ENCODE measurements at regions not wholly inside any gene's neighbourhood (a gene's known extent, or its start where the extent isn't known, plus 50 kb on each side); places are given as distances from the start of the nearest gene placed in this dataset.

DNA sequence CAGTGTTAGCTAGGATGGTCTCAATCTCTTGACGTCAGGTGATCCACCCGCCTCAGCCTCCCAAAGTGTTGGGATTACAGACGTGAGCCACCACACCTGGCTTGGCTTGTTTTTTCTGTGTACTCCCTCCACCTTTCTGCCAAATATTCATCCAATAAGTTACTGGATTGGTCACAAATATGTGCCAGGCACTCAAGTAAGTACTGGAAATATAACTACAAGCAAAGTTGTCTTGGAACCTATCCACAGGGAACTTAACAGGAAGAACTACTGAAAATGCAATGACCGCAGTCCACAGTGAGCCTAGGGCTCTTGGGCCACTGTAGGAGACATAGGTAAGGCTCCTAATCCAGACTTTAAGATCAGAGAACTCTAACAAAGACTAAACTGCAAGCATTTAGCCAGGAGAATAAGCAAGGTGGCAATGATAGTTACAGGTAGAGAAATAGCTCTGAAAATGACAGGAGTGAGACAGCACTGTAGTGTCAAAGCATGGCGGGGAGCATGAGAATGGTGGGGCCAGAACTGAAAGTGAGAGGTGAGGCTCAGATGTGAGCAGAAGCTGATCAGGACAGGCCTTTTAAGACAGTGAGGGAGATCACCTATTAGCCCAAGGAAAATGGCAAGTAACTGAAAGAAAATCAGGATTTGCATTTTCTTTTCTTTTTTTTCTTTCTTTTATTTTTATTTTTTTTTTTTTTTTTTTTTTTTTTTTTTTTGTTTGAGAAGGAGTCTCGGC, 252.1 kb downstream of the RBM43 start:
- no peaks in the 10 kb centered on the region for H3K9me3 Mint-ChIP-seq
- no peak overlapping the region for H3K4me3 Mint-ChIP-seq
- H3K27me3 Mint-ChIP-seq (ENCODE audit: low read depth): no peaks in the 10 kb centered on the region
- H3K36me3 Mint-ChIP-seq: no peaks in the 10 kb centered on the region
- no peak for DNase-seq (ENCODE audit: low spot score in 2 of 2, unreplicated experiment in 2 of 2)
- H3K4me1 Mint-ChIP-seq: peaks cover 25% of the 10 kb centered on the region
- no peak overlapping the region for H3K27ac Mint-ChIP-seq
- TF ChIP-seq CTCF (IDR thresholded peaks at IDR 0.05; ENCODE audit: unreplicated experiment): no peak

DNA sequence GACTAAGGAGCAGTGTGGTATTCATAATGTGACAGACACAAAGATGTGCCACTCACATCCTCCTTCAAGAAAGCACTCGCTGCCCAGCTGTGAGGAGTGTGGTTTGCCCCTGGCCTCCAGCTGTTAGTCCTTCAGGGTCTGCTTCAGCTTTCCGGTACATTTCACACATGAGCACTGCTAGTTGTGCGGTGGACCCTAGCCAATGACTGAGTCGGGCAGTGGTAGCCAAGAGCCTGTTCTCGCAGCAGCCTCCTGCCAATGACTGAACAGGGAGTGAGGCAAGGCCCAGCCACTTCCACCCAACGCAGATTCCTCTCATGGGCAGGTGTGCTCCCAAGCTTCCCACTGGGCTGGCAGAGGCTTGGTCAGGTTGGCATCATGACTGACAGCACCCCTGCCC, 254.3 kb downstream of the RBM43 start:
- no peaks in the 10 kb centered on the region for H3K27me3 Mint-ChIP-seq (ENCODE audit: low read depth)
- no peaks in the 10 kb centered on the region for H3K9me3 Mint-ChIP-seq
- no peak for DNase-seq (ENCODE audit: low spot score in 2 of 2, unreplicated experiment in 2 of 2)
- H3K27ac Mint-ChIP-seq: no peak overlapping the region
- peaks cover 24% of the 10 kb centered on the region for H3K4me1 Mint-ChIP-seq
- no peak for TF ChIP-seq CTCF (IDR thresholded peaks at IDR 0.05; ENCODE audit: unreplicated experiment)
- H3K36me3 Mint-ChIP-seq: no peaks in the 10 kb centered on the region
- H3K4me3 Mint-ChIP-seq: no peak overlapping the region

- Mint-ChIP-seq H3K27me3 (ENCODE audit: low read depth) (no peaks in the 10 kb centered on the region), H3K36me3 (no peaks in the 10 kb centered on the region), H3K27ac (no peak overlapping the region), H3K4me1 (peaks cover 31% of the 10 kb centered on the region), H3K4me3 (no peak overlapping the region), H3K9me3 (no peaks in the 10 kb centered on the region)
- no peak for DNase-seq (ENCODE audit: low spot score in 2 of 2, unreplicated experiment in 2 of 2)
- TF ChIP-seq CTCF (IDR thresholded peaks at IDR 0.05; ENCODE audit: unreplicated experiment): no peak
Measured at GRCh38 chr2:151002959-151003600, 258.6 kb downstream of the RBM43 start.

- H3K4me1 Mint-ChIP-seq: peaks cover 24% of the 10 kb centered on the region
- H3K36me3 Mint-ChIP-seq: peaks cover 2% of the 10 kb centered on the region
- peaks cover 18% of the 10 kb centered on the region for H3K9me3 Mint-ChIP-seq
- peak overlapping the region; percentile 61 for H3K27ac Mint-ChIP-seq
- no peaks in the 10 kb centered on the region for H3K27me3 Mint-ChIP-seq (ENCODE audit: low read depth)
- TF ChIP-seq CTCF (IDR thresholded peaks at IDR 0.05; ENCODE audit: unreplicated experiment): no peak
- no peak overlapping the region for H3K4me3 Mint-ChIP-seq
- no peak for DNase-seq (ENCODE audit: low spot score in 2 of 2, unreplicated experiment in 2 of 2)
Measured at GRCh38 chr2:150997702-150998440, 263.8 kb downstream of the RBM43 start.

DNA sequence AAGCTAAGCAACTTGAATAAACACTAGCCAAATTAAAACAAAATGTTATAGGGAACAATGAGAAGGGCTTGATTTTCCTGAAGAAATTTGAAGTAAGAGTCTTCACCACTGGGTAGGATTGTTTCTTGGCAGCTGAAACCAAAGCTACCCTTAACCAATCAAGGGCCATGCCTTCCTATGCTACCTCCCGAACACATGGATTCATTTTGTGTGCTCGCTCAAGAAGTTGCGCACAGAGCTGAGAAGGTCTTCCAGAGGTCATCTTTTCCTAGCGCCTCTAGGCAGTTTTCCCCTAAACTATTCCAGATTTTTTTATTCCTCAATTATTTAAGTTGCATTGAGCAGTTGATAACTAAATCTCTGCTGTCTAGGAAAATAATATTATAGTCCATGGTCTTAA, 264.6 kb downstream of the RBM43 start:
- DNase-seq (ENCODE audit: low spot score in 2 of 2, unreplicated experiment in 2 of 2): no peak
- Mint-ChIP-seq H3K4me3 (no peak overlapping the region), H3K27me3 (ENCODE audit: low read depth) (no peaks in the 10 kb centered on the region), H3K27ac (peak overlapping the region; percentile 13), H3K4me1 (peaks cover 24% of the 10 kb centered on the region), H3K36me3 (peaks cover 2% of the 10 kb centered on the region), H3K9me3 (peaks cover 18% of the 10 kb centered on the region)
- no peak for TF ChIP-seq CTCF (IDR thresholded peaks at IDR 0.05; ENCODE audit: unreplicated experiment)

All from mesothelial cell of epicardium (in vitro differentiated cells).